Ishikawa (cell line): ENCODE measurements at regions not wholly inside any gene's neighbourhood (a gene's known extent, or its start where the extent isn't known, plus 50 kb on each side); places are given as distances from the start of the nearest gene placed in this dataset.

Experiments
- CEBPB ChIP-seq: IDR thresholded peaks from 2 replicates; pipeline ENCODE4 v1.6.1; 2012
- CREB1 ChIP-seq: IDR thresholded peaks from 2 replicates; pipeline ENCODE4 v1.6.1; 2012; ENCODE audit warnings: low read depth
- EGR1 ChIP-seq: IDR thresholded peaks from 2 replicates; pipeline ENCODE4 v1.6.1; 2012
- EP300 ChIP-seq: IDR thresholded peaks from 2 replicates; pipeline ENCODE4 v1.6.1; 2012; ENCODE audit warnings: borderline replicate concordance
- FOXM1 ChIP-seq: IDR thresholded peaks from 2 replicates; pipeline ENCODE4 v1.6.1; 2012; ENCODE audit warnings: low read depth, borderline replicate concordance
- NFIC ChIP-seq: IDR thresholded peaks from 2 replicates; pipeline ENCODE4 v1.6.1; 2012
- RAD21 ChIP-seq: IDR thresholded peaks from 2 replicates; pipeline ENCODE4 v1.6.1; 2012; ENCODE audit warnings: low read depth
- TAF1 ChIP-seq: IDR thresholded peaks from 2 replicates; pipeline ENCODE4 v1.6.1; 2012; ENCODE audit warnings: low read depth, mild to moderate bottlenecking
- TCF12 ChIP-seq: IDR thresholded peaks from 2 replicates; pipeline ENCODE4 v1.6.1; 2012; ENCODE audit warnings: low read depth
- TEAD4 ChIP-seq: IDR thresholded peaks from 2 replicates; pipeline ENCODE4 v1.6.1; 2012
- YY1 ChIP-seq: IDR thresholded peaks from 2 replicates; pipeline ENCODE4 v1.6.1; 2012; ENCODE audit warnings: low read depth
- ZBTB7A ChIP-seq: IDR thresholded peaks from 2 replicates; pipeline ENCODE4 v1.6.1; 2012; ENCODE audit warnings: low read depth
- TF ChIP-seq, protein P1 (sequence below): IDR thresholded peaks from 2 replicates; pipeline ENCODE4 v1.6.1; 2012
- TF ChIP-seq, protein P2 (sequence below): IDR thresholded peaks from 2 replicates; pipeline ENCODE4 v1.6.1; 2012; ENCODE audit warnings: low read depth, mild to moderate bottlenecking
- TF ChIP-seq, protein P3 (sequence below): IDR thresholded peaks from 2 replicates; pipeline ENCODE4 v1.6.1; 2012

DNA sequence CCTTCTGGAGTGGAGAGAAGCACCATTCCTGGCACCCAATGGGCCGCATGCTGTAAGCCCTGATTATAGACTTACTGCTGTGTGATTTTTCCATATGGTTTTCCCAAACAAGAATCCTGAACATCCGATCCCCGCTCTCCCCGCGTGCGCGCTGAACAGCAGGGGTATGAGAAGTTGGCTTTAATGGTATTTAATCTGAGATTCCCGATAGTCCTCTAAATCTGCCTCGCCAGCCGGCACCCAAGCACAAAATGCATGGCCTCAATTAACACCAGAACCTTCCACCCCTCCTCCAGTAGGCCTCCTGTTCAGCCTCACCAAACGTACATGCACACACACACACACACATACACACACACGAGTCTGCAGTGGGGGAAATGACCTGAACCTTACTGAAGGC lies 480.3 kb downstream of the BCL11A start:
- no peak for TF ChIP-seq TAF1
- TF ChIP-seq TEAD4, result no peak
- TF ChIP-seq CREB1, result no peak
- TF ChIP-seq NFIC, result no peak
- TF ChIP-seq CEBPB, result no peak
- no peak for TF ChIP-seq ZBTB7A
- TF ChIP-seq, protein P1, sequence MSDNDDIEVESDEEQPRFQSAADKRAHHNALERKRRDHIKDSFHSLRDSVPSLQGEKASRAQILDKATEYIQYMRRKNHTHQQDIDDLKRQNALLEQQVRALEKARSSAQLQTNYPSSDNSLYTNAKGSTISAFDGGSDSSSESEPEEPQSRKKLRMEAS, result no peak
- TF ChIP-seq, protein P2, sequence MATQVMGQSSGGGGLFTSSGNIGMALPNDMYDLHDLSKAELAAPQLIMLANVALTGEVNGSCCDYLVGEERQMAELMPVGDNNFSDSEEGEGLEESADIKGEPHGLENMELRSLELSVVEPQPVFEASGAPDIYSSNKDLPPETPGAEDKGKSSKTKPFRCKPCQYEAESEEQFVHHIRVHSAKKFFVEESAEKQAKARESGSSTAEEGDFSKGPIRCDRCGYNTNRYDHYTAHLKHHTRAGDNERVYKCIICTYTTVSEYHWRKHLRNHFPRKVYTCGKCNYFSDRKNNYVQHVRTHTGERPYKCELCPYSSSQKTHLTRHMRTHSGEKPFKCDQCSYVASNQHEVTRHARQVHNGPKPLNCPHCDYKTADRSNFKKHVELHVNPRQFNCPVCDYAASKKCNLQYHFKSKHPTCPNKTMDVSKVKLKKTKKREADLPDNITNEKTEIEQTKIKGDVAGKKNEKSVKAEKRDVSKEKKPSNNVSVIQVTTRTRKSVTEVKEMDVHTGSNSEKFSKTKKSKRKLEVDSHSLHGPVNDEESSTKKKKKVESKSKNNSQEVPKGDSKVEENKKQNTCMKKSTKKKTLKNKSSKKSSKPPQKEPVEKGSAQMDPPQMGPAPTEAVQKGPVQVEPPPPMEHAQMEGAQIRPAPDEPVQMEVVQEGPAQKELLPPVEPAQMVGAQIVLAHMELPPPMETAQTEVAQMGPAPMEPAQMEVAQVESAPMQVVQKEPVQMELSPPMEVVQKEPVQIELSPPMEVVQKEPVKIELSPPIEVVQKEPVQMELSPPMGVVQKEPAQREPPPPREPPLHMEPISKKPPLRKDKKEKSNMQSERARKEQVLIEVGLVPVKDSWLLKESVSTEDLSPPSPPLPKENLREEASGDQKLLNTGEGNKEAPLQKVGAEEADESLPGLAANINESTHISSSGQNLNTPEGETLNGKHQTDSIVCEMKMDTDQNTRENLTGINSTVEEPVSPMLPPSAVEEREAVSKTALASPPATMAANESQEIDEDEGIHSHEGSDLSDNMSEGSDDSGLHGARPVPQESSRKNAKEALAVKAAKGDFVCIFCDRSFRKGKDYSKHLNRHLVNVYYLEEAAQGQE, result no peak
- no peak for TF ChIP-seq EGR1

DNA sequence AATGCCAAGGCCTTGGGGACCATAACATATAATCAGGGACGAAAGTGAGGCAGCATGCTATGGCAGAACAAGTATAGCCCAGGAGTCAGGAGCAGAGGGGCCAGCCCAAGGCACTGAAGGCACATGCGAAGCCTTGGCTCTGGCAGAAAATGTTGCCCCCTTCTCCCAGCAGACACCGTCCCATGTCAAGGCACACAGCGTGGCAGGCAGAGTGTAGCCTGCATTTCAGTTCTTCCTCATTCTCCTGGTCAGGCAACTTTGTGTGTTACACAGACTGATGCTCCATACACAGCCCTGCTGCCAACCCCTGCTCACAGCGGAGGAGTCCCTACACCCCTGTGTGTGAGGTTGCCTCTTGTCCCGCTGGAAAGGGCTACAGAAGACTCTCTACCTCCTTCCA lies 480.8 kb downstream of the BCL11A start:
- no peak for TF ChIP-seq YY1
- TF ChIP-seq, protein P1, result no peak
- TF ChIP-seq EP300, result no peak
- TF ChIP-seq ZBTB7A, result no peak
- no peak for TF ChIP-seq TCF12

DNA sequence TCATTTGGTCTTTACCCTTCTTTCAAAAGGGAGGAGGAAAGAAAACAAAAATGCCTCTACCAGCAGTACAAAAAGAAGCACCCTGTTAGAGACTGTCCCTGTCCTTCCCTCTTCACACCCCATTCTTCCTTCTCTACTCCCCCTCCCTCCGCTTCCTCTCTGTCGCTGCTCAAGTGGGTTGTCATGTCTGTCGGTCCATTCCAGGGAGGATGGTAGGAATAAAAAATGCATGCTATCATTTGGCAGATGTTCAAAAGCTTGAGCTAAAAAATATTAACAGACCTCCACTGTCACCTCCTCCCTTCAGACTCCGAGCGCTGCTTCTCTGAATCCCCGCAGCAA lies 482.0 kb downstream of the BCL11A start:
- TF ChIP-seq, protein P3, sequence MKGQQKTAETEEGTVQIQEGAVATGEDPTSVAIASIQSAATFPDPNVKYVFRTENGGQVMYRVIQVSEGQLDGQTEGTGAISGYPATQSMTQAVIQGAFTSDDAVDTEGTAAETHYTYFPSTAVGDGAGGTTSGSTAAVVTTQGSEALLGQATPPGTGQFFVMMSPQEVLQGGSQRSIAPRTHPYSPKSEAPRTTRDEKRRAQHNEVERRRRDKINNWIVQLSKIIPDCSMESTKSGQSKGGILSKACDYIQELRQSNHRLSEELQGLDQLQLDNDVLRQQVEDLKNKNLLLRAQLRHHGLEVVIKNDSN, result no peak
- TF ChIP-seq, protein P2, result no peak

DNA sequence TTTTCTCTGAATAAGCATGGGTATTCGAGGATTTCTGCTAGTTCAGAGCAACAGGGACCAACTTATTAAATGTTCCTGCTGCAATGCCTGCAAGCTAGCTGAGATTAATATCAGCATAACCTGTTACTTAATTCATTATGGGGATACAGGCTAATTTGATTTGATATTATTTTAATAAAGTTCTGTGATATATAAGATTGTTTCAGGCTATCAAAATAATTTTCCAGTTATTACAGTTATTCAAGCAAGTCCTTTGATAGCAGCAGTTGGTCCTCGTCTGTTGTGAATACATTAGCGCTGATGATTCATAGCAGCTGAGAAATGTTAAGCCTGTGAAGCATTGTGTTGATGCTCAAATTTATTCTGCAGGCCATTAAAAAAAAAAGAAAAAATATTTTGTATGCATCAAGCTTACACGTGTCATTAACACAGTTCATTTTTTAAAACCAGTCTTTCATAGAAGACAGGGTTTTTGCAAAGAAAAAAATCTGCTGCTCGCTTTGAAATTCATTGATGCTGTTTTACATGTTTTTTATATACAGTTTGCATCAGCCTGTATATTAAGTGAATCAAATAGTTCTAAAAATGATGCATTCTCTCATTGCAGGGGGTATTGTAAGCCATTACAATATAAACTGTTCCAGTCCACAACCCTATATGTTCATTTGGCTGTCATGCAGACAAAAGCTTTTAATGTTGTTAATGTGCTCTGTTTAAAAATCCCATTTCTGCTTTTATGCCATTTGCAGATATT lies 482.5 kb downstream of the BCL11A start:
- TF ChIP-seq CREB1 (no peak), RAD21 (no peak)

DNA sequence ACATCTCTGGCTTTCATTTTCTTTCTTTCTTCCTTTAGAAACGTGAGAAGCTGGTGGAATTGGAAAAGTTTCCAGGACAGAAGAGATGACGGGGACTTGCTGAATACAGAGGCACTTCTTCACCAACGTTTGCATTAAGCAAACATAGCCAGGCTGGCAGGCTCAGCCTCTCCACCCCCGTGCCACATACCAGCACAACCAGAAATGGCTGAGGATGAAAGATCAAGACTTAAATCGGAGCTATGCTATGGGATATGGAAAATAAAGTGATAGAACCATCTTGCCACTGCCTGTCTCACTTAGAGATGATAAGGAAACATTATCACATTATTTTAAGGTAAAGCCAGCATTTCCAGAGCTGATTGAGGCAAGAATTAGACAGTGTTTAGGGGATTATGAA lies 483.3 kb downstream of the BCL11A start:
- no peak for TF ChIP-seq TEAD4
- TF ChIP-seq EP300, result no peak
- no peak for TF ChIP-seq TCF12
- TF ChIP-seq, protein P3, result no peak
- TF ChIP-seq, protein P2, result no peak
- TF ChIP-seq, protein P1, result no peak
- TF ChIP-seq CREB1, result no peak
- TF ChIP-seq FOXM1, result no peak
- TF ChIP-seq CEBPB, result no peak
- no peak for TF ChIP-seq TAF1
- TF ChIP-seq RAD21, result no peak
- TF ChIP-seq NFIC, result no peak
